B cell (primary cell): ENCODE measurements at regions not wholly inside any gene's neighbourhood (a gene's known extent, or its start where the extent isn't known, plus 50 kb on each side); places are given as distances from the start of the nearest gene placed in this dataset.

Experiments
- EZH2 ChIP-seq: IDR thresholded peaks from 2 replicates; pipeline ENCODE4 v1.6.1; 2012; ENCODE audit warnings: borderline replicate concordance, low read depth, mild to moderate bottlenecking, moderate library complexity, low read length; ENCODE audit not compliant: insufficient read depth, poor library complexity, severe bottlenecking
- TF ChIP-seq, protein P1 (sequence below): fragments of 200-600 bp; IDR thresholded peaks from one replicate; pipeline ENCODE4 v1.8.0; 2022; ENCODE audit warnings: antibody characterized with exemption, mild to moderate bottlenecking

DNA sequence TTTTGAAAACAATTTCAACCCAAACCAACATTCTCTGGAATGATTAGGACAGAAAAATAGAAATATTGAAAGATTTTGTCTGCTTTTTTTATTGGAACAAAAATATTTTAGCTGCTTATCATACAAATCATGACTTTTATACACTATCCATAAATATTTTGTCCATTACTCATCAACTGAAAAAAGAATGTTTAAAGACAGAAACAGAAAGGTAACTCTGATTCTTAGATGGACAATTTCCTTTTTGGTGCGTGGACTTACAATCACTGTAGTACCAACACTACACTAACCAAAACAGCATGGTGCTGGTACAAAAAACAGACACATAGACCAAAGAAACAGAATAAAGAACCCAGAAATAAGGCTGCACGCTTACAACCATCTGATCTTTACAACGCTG, 582.8 kb upstream of the CCDC54 start:
- TF ChIP-seq EZH2, result no peak
- TF ChIP-seq, protein P1, sequence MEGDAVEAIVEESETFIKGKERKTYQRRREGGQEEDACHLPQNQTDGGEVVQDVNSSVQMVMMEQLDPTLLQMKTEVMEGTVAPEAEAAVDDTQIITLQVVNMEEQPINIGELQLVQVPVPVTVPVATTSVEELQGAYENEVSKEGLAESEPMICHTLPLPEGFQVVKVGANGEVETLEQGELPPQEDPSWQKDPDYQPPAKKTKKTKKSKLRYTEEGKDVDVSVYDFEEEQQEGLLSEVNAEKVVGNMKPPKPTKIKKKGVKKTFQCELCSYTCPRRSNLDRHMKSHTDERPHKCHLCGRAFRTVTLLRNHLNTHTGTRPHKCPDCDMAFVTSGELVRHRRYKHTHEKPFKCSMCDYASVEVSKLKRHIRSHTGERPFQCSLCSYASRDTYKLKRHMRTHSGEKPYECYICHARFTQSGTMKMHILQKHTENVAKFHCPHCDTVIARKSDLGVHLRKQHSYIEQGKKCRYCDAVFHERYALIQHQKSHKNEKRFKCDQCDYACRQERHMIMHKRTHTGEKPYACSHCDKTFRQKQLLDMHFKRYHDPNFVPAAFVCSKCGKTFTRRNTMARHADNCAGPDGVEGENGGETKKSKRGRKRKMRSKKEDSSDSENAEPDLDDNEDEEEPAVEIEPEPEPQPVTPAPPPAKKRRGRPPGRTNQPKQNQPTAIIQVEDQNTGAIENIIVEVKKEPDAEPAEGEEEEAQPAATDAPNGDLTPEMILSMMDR, result no peak
